IMR-90 (cell line): ENCODE measurements at regions not wholly inside any gene's neighbourhood (a gene's known extent, or its start where the extent isn't known, plus 50 kb on each side); places are given as distances from the start of the nearest gene placed in this dataset.

Source experiments
- ATAC-seq: fragments of 200-7000 bp; cut with Tn5 transposase; 2 replicates; pipeline ENCODE4 v1.9.1; 2020; ENCODE audit warnings: low read depth, mild to moderate bottlenecking, moderate library complexity
- BruUV-seq: library from RNA; stranded (reverse); fragments of 400-500 nt; replicated peaks from 2 replicates; lab custom pipeline; 2021; lab: Mats Ljungman, UMichigan
- CTCF ChIA-PET: fragments of 300-600 bp; formaldehyde crosslinking; extraction: SDS; loops from one replicate; lab custom pipeline; 2021; ENCODE audit warnings: antibody characterized with exemption; lab: Yijun Ruan, JAX
- POLR2A ChIA-PET: fragments of 300-600 bp; sonication (Branson Sonifier 250); formaldehyde crosslinking; loops from one replicate; lab custom pipeline; 2022; ENCODE audit warnings: antibody characterized with exemption; ENCODE audit not compliant: unreplicated experiment; lab: Charles Lee
- DNase-seq: peaks from one replicate; pipeline ENCODE4 v3.0.0; 2013
- H2AFZ ChIP-seq: replicated peaks from 2 replicates; pipeline ENCODE3; 2013; ENCODE audit warnings: low read length, mild to moderate bottlenecking; ENCODE audit not compliant: poor library complexity
- H2AK5ac ChIP-seq: 2 replicates; pipeline ENCODE4 v1.6.1; 2013; ENCODE audit warnings: low read depth, low read length, inconsistent platforms
- H2AK9ac ChIP-seq: replicated peaks from 2 replicates; pipeline ENCODE3; 2013; ENCODE audit warnings: mild to moderate bottlenecking, low read depth, low read length, moderate library complexity; ENCODE audit not compliant: poor library complexity
- H2BK120ac ChIP-seq: 2 replicates; pipeline ENCODE4 v1.6.1; 2013; ENCODE audit warnings: low read depth, low read length, inconsistent platforms
- H2BK15ac ChIP-seq: 3 replicates; pipeline ENCODE4 v1.6.1; 2013; ENCODE audit warnings: low read depth, low read length, inconsistent platforms
- H2BK20ac ChIP-seq: 2 replicates; pipeline ENCODE4 v1.6.1; 2013; ENCODE audit warnings: low read depth, mild to moderate bottlenecking, inconsistent platforms, low read length, moderate library complexity
- H2BK5ac ChIP-seq: 2 replicates; pipeline ENCODE4 v1.6.1; 2013; ENCODE audit warnings: mild to moderate bottlenecking, low read depth, low read length, inconsistent platforms; ENCODE audit not compliant: poor library complexity, severe bottlenecking
- H3K14ac ChIP-seq: replicated peaks from 2 replicates; pipeline ENCODE4 v1.6.1; 2013; ENCODE audit warnings: low read depth, low read length, inconsistent platforms
- H3K18ac ChIP-seq: 2 replicates; pipeline ENCODE4 v1.6.1; 2013; ENCODE audit warnings: low read depth, low read length, control low read depth
- H3K23ac ChIP-seq: 2 replicates; pipeline ENCODE4 v1.6.1; 2013; ENCODE audit warnings: low read depth, low read length, inconsistent platforms
- H3K27ac ChIP-seq: 2 replicates; pipeline ENCODE4 v1.5.1; 2013; ENCODE audit warnings: mild to moderate bottlenecking, control low read depth, low read length; ENCODE audit not compliant: insufficient read depth
- H3K27me3 ChIP-seq: 2 replicates; pipeline ENCODE4 v1.6.1; 2013; ENCODE audit warnings: low read length; ENCODE audit not compliant: control insufficient read depth, insufficient read depth
- H3K36me3 ChIP-seq: 2 replicates; pipeline ENCODE4 v1.6.1; 2013; ENCODE audit warnings: low read length, mixed read lengths; ENCODE audit not compliant: control insufficient read depth, insufficient read depth
- H3K4ac ChIP-seq: 2 replicates; pipeline ENCODE4 v1.6.1; 2013; ENCODE audit warnings: low read depth, low read length, inconsistent platforms
- H3K4me1 ChIP-seq: 2 replicates; pipeline ENCODE4 v1.6.1; 2013; ENCODE audit warnings: low read length, mixed read lengths; ENCODE audit not compliant: control insufficient read depth, insufficient read depth
- H3K4me2 ChIP-seq: 2 replicates; pipeline ENCODE4 v1.6.1; 2013; ENCODE audit warnings: low read depth, mild to moderate bottlenecking, control low read depth, low read length, moderate library complexity
- H3K4me3 ChIP-seq: 2 replicates; pipeline ENCODE4 v1.5.1; 2013; ENCODE audit warnings: low read depth, mild to moderate bottlenecking, control low read depth, low read length, moderate library complexity; ENCODE audit not compliant: insufficient read depth
- H3K56ac ChIP-seq: 2 replicates; pipeline ENCODE4 v1.6.1; 2013; ENCODE audit warnings: low read length, inconsistent platforms; ENCODE audit not compliant: insufficient read depth; ENCODE audit errors: extremely low read depth
- H3K79me1 ChIP-seq, 2 experiments: 2 replicates each; pipeline ENCODE4 v1.6.1; 2013; ENCODE audit warnings: low read length in 2 of 2, inconsistent platforms in 1 of 2, low read depth in 1 of 2
- H3K9ac ChIP-seq: 2 replicates; pipeline ENCODE4 v1.6.1; 2013; ENCODE audit warnings: low read depth, low read length, control low read depth
- H3K9me1 ChIP-seq: 2 replicates; pipeline ENCODE4 v1.6.1; 2013; ENCODE audit warnings: low read length, inconsistent platforms; ENCODE audit not compliant: insufficient read depth
- H3K9me3 ChIP-seq: 2 replicates; pipeline ENCODE4 v1.6.1; 2013; ENCODE audit warnings: low read length; ENCODE audit not compliant: control insufficient read depth, insufficient read depth
- H4K20me1 ChIP-seq: 2 replicates; pipeline ENCODE4 v1.6.1; 2013; ENCODE audit warnings: low read length, inconsistent platforms; ENCODE audit not compliant: insufficient read depth
- H4K5ac ChIP-seq: 2 replicates; pipeline ENCODE4 v1.6.1; 2013; ENCODE audit warnings: mild to moderate bottlenecking, low read depth, low read length, control low read depth
- H4K8ac ChIP-seq, 2 experiments: 2 replicates each; pipeline ENCODE4 v1.6.1; 2013; ENCODE audit warnings: low read depth in 2 of 2, low read length in 2 of 2, control low read depth in 1 of 2, inconsistent platforms in 1 of 2
- H4K91ac ChIP-seq: 2 replicates; pipeline ENCODE4 v1.6.1; 2013; ENCODE audit warnings: low read depth, low read length, inconsistent platforms; ENCODE audit not compliant: insufficient read depth
- FOS ChIP-seq: fragments of 150-350 bp; IDR thresholded peaks from 2 replicates; pipeline ENCODE4 v1.6.1; 2016; ENCODE audit warnings: low read depth, low read length
- MXI1 ChIP-seq: IDR thresholded peaks from 2 replicates; pipeline ENCODE4 v1.6.1; 2012; ENCODE audit warnings: low read depth, mild to moderate bottlenecking, low read length, moderate library complexity, borderline replicate concordance
- NFE2L2 ChIP-seq: fragments of 150-350 bp; IDR thresholded peaks from 2 replicates; pipeline ENCODE4 v1.6.1; 2016; ENCODE audit warnings: low read depth, mild to moderate bottlenecking, low read length
- RFX5 ChIP-seq: IDR thresholded peaks from 2 replicates; pipeline ENCODE4 v1.8.0; 2012; ENCODE audit warnings: low read depth, mild to moderate bottlenecking, low read length, moderate library complexity
- SMC3 ChIP-seq: fragments of 150-350 bp; IDR thresholded peaks from 2 replicates; pipeline ENCODE4 v1.6.1; 2016; ENCODE audit warnings: low read depth, mild to moderate bottlenecking, antibody characterized with exemption, low read length, moderate library complexity
- WGBS, 2 experiments: methylation state at CpG; one replicate each; pipeline versions ENCODE4 v1.1.5 to v1.1.7; 2013; ENCODE audit warnings: missing lambda C conversion rate in 2 of 2; ENCODE audit not compliant: insufficient read length in 1 of 2; ENCODE audit errors: extremely low coverage in 2 of 2; 5-methylcytosine and 5-hydroxymethylcytosine counted together
- dilution Hi-C: fragments of 300-500 bp; cut with HindIII; formaldehyde crosslinking; loops from one replicate; pipeline ENCODE4 v1.14.3; 2018; ENCODE audit warnings: low sequenced_read_pairs; ENCODE audit not compliant: unreplicated experiment
- in situ Hi-C: fragments of 300-500 bp; cut with MboI; formaldehyde crosslinking; loops from 3 replicates; pipeline ENCODE4 v1.14.3; 2019; ENCODE audit warnings: low sequenced_read_pairs, inconsistent platforms, mixed read lengths
- intact Hi-C: fragments of 100-400 bp; cut with micrococcal nuclease; formaldehyde crosslinking; loops from 2 replicates; pipeline ENCODE4 v1.10.0; 2022

DNA sequence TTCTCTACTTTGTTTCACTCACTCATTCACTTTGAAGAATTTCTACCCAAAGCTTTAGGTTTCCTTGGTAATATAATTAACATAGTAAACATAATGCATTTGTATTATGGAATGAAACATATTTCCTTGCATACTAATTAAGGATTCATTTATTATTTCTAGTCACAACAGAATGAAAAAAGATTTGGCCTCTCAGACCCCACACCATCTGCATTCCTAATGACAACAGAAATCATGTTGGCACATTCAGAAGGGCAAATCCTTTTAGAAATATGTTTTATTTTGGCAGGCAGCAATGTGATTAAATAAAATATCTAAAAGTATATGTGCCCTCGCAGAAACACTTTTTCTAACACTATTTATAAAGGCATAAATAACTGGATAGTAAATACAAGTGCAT lies 163.4 kb downstream of the HTR1B start:
- TF ChIP-seq RFX5 (no peak), NFE2L2 (no peak), MXI1 (no peak), SMC3 (no peak), FOS (no peak)
- H3K27me3 ChIP-seq = no peaks in the 10 kb centered on the region
- H4K91ac ChIP-seq = no peak overlapping the region
- no peak overlapping the region for H2BK5ac ChIP-seq
- no peak overlapping the region for H3K4me3 ChIP-seq
- no peaks in the 10 kb centered on the region; the same call in 1 of the 2 replicates for H3K9me3 ChIP-seq
- H3K4ac ChIP-seq = no peak overlapping the region
- H2BK120ac ChIP-seq = no peak overlapping the region
- H4K20me1 ChIP-seq = no peaks in the 10 kb centered on the region
- H4K8ac ChIP-seq = no peak overlapping the region
- no peak overlapping the region for H3K56ac ChIP-seq
- no peaks in the 10 kb centered on the region for H3K9me1 ChIP-seq
- no peaks in the 10 kb centered on the region for H3K36me3 ChIP-seq
- no peak for DNase-seq
- no peak overlapping the region for H2AK5ac ChIP-seq
- no peaks in the 10 kb centered on the region for H3K4me1 ChIP-seq
- H3K23ac ChIP-seq = no peak overlapping the region
- H3K18ac ChIP-seq = no peak overlapping the region
- dilution Hi-C loops (no loop called here), in situ Hi-C loops (no loop called here), intact Hi-C loops (loop anchor here (10.0 kb wide), 1 partner anchor 275 kb away; no protein-coding TSS in a partner anchor)
- ChIA-PET POLR2A (no interaction called here), CTCF (no interaction called here)
- H2AK9ac ChIP-seq = no peak overlapping the region
- no peak overlapping the region for H4K5ac ChIP-seq
- no peak overlapping the region for H2BK20ac ChIP-seq
- no peak overlapping the region for H3K9ac ChIP-seq
- H3K14ac ChIP-seq = no peak overlapping the region
- no TSS peak for BruUV-seq
- H2AFZ ChIP-seq = no peak overlapping the region
- no CpG with 5 or more reads among the region's 1 CpG for WGBS, 2 experiments
- ATAC-seq = no peak
- no peak overlapping the region for H3K27ac ChIP-seq
- H3K79me1 ChIP-seq = no peaks in the 10 kb centered on the region
- H2BK15ac ChIP-seq = no peak overlapping the region
- H3K4me2 ChIP-seq = no peak overlapping the region
